SK-N-SH treated with all-trans-retinoic acid at 6 μM for 48 hours (cell line): ENCODE measurements at regions not wholly inside any gene's neighbourhood (a gene's known extent, or its start where the extent isn't known, plus 50 kb on each side); places are given as distances from the start of the nearest gene placed in this dataset.

Experiments
- ATAC-seq: fragments of 200-7000 bp; cut with Tn5 transposase; 3 replicates; pipeline ENCODE4 v1.9.1; 2020; ENCODE audit warnings: mild to moderate bottlenecking, moderate library complexity
- ARNTL ChIP-seq: fragments of 450-650 bp; formaldehyde crosslinking; IDR thresholded peaks from 2 replicates; pipeline ENCODE4 v1.5.0; 2020; ENCODE audit warnings: low read depth, mild to moderate bottlenecking, moderate library complexity, borderline replicate concordance
- BACH2 ChIP-seq: fragments of 250-450 bp; sonication (Bioruptor Pico); IDR thresholded peaks from 2 replicates; pipeline ENCODE4 v1.9.0; 2021; ENCODE audit warnings: mild to moderate bottlenecking, borderline replicate concordance
- CREB5 ChIP-seq: fragments of 250-450 bp; sonication (Bioruptor Pico); IDR thresholded peaks from 2 replicates; pipeline ENCODE4 v1.5.1; 2020; ENCODE audit warnings: low read depth, mild to moderate bottlenecking, moderate library complexity
- CSDC2 ChIP-seq: fragments of 250-450 bp; sonication (Bioruptor Pico); IDR thresholded peaks from 2 replicates; pipeline ENCODE4 v1.5.0; 2020; ENCODE audit warnings: mild to moderate bottlenecking, moderate library complexity
- CSRNP3 ChIP-seq: fragments of 250-450 bp; sonication (Bioruptor Pico); IDR thresholded peaks from 2 replicates; pipeline ENCODE4 v1.5.1; 2021; ENCODE audit warnings: mild to moderate bottlenecking, moderate library complexity
- ESRRG ChIP-seq: fragments of 250-450 bp; sonication (Bioruptor Pico); IDR thresholded peaks from 2 replicates; pipeline ENCODE4 v1.6.1; 2021; ENCODE audit warnings: mild to moderate bottlenecking
- GLIS3 ChIP-seq: fragments of 250-450 bp; sonication (Bioruptor Pico); IDR thresholded peaks from 2 replicates; pipeline ENCODE4 v1.5.0; 2020; ENCODE audit warnings: mild to moderate bottlenecking, moderate library complexity
- ISL1 ChIP-seq: fragments of 250-450 bp; sonication (Bioruptor Pico); IDR thresholded peaks from 2 replicates; pipeline ENCODE4 v2.1.2; 2022; ENCODE audit warnings: mild to moderate bottlenecking, moderate library complexity
- OSR1 ChIP-seq: fragments of 250-450 bp; sonication (Bioruptor Pico); IDR thresholded peaks from 2 replicates; pipeline ENCODE4 v1.8.0; 2022; ENCODE audit warnings: moderate library complexity, mild to moderate bottlenecking, inconsistent platforms
- RARB ChIP-seq: fragments of 250-450 bp; sonication (Bioruptor Pico); IDR thresholded peaks from 2 replicates; pipeline ENCODE4 v1.8.0; 2021; ENCODE audit warnings: mild to moderate bottlenecking, moderate library complexity
- SNAI2 ChIP-seq: fragments of 250-450 bp; sonication (Bioruptor Pico); IDR thresholded peaks from 2 replicates; pipeline ENCODE4 v1.5.0; 2020; ENCODE audit warnings: mild to moderate bottlenecking, moderate library complexity
- TCF4 ChIP-seq: fragments of 250-450 bp; sonication (Bioruptor Pico); IDR thresholded peaks from 2 replicates; pipeline ENCODE4 v1.8.0; 2021; ENCODE audit warnings: mild to moderate bottlenecking, moderate library complexity, borderline replicate concordance
- TOX ChIP-seq: fragments of 250-450 bp; sonication (Bioruptor Pico); IDR thresholded peaks from 2 replicates; pipeline ENCODE4 v1.8.0; 2021; ENCODE audit warnings: mild to moderate bottlenecking, moderate library complexity, borderline replicate concordance
- ZFP3 ChIP-seq: fragments of 250-450 bp; sonication (Bioruptor Pico); IDR thresholded peaks from 2 replicates; pipeline ENCODE4 v1.5.0; 2020; ENCODE audit warnings: mild to moderate bottlenecking, moderate library complexity
- ZFP30 ChIP-seq: fragments of 450-650 bp; formaldehyde crosslinking; IDR thresholded peaks from 2 replicates; pipeline ENCODE4 v1.5.0; 2022; ENCODE audit warnings: mild to moderate bottlenecking, moderate library complexity
- ZNF8 ChIP-seq: fragments of 450-650 bp; formaldehyde crosslinking; IDR thresholded peaks from 2 replicates; pipeline ENCODE4 v1.5.0; 2020; ENCODE audit warnings: mild to moderate bottlenecking, moderate library complexity
- TF ChIP-seq, protein P1 (sequence below): fragments of 250-450 bp; sonication (Bioruptor Pico); IDR thresholded peaks from 2 replicates; pipeline ENCODE4 v1.5.0; 2020; ENCODE audit warnings: mild to moderate bottlenecking, moderate library complexity
- TF ChIP-seq, protein P2 (sequence below): fragments of 250-450 bp; sonication (Bioruptor Pico); IDR thresholded peaks from 2 replicates; pipeline ENCODE4 v1.8.0; 2021; ENCODE audit warnings: low read depth, mild to moderate bottlenecking, moderate library complexity, borderline replicate concordance
- TF ChIP-seq, protein P3 (sequence below): fragments of 250-450 bp; sonication (Bioruptor Pico); IDR thresholded peaks from 2 replicates; pipeline ENCODE4 v1.8.0; 2020; ENCODE audit warnings: mild to moderate bottlenecking, moderate library complexity, borderline replicate concordance

DNA sequence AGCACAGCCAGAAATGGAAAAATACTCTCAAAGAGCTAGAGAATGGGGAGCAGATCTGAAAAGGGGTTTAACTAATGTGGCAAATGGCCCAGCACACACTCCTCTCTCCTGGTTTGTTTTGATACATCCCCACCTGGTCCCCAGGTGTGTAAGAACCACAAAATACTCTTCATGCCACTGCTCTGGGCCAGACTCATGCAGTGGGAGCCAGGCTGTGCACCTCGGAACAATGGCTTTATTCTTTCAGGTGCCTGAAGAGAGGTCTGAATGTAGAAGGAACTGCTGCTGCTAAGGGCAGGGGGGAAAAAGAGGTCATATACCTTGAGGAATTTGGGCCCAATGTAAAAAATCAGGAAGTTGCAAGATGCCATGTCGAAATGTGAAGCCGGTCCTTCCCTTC is 123.9 kb upstream of the ADAMTSL1 start (continued):
- TF ChIP-seq CREB5 (CRISPR knock-in tag), result no peak
- no peak for TF ChIP-seq ISL1 (CRISPR knock-in tag)
- TF ChIP-seq GLIS3 (CRISPR knock-in tag), result no peak
- no peak for TF ChIP-seq SNAI2
- TF ChIP-seq CSDC2 (CRISPR knock-in tag), result no peak
- TF ChIP-seq ESRRG, result no peak
- no peak for TF ChIP-seq BACH2 (CRISPR knock-in tag)
- TF ChIP-seq TOX, result no peak
- TF ChIP-seq TCF4 (CRISPR knock-in tag), result no peak
- TF ChIP-seq ZFP3 (CRISPR knock-in tag), result no peak

DNA sequence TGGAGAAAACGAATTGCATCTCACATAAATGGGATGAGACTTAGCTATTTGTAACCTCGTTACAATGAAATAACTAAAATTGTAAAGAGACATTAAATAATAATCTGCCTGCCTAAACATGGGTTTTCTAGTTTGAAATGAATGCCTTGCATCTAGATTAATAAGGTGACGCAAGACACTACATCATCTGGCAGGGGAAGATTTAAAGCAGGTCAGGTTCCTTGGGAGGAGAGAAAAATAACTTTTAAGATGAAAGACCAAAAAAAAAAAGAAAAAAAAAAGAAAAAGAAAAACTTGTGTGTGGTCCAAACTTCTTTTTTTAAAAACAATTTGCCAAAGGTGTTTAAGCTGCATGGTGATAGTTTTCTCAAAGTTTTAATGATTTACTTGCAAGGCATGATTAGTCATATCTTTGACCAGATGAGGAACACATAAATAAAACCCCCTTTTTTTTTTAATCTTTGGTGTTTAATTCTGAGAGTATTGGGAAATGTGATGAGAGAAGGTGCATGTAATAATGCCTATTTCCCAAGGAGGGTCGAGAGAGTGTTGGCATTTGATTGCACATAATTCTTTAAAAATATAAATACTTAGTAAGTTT is 122.9 kb upstream of the ADAMTSL1 start:
- no peak for TF ChIP-seq SNAI2
- TF ChIP-seq ARNTL (CRISPR knock-in tag), result no peak
- no peak for TF ChIP-seq TCF4 (CRISPR knock-in tag)
- TF ChIP-seq CSDC2 (CRISPR knock-in tag), result no peak
- TF ChIP-seq, protein P1, sequence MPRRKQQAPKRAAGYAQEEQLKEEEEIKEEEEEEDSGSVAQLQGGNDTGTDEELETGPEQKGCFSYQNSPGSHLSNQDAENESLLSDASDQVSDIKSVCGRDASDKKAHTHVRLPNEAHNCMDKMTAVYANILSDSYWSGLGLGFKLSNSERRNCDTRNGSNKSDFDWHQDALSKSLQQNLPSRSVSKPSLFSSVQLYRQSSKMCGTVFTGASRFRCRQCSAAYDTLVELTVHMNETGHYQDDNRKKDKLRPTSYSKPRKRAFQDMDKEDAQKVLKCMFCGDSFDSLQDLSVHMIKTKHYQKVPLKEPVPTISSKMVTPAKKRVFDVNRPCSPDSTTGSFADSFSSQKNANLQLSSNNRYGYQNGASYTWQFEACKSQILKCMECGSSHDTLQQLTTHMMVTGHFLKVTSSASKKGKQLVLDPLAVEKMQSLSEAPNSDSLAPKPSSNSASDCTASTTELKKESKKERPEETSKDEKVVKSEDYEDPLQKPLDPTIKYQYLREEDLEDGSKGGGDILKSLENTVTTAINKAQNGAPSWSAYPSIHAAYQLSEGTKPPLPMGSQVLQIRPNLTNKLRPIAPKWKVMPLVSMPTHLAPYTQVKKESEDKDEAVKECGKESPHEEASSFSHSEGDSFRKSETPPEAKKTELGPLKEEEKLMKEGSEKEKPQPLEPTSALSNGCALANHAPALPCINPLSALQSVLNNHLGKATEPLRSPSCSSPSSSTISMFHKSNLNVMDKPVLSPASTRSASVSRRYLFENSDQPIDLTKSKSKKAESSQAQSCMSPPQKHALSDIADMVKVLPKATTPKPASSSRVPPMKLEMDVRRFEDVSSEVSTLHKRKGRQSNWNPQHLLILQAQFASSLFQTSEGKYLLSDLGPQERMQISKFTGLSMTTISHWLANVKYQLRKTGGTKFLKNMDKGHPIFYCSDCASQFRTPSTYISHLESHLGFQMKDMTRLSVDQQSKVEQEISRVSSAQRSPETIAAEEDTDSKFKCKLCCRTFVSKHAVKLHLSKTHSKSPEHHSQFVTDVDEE (CRISPR knock-in tag), result no peak
- TF ChIP-seq ESRRG, result no peak
- no peak for TF ChIP-seq ISL1 (CRISPR knock-in tag)
- TF ChIP-seq ZFP30 (CRISPR knock-in tag), result no peak
- no peak for TF ChIP-seq ZNF8 (CRISPR knock-in tag)
- TF ChIP-seq, protein P2, sequence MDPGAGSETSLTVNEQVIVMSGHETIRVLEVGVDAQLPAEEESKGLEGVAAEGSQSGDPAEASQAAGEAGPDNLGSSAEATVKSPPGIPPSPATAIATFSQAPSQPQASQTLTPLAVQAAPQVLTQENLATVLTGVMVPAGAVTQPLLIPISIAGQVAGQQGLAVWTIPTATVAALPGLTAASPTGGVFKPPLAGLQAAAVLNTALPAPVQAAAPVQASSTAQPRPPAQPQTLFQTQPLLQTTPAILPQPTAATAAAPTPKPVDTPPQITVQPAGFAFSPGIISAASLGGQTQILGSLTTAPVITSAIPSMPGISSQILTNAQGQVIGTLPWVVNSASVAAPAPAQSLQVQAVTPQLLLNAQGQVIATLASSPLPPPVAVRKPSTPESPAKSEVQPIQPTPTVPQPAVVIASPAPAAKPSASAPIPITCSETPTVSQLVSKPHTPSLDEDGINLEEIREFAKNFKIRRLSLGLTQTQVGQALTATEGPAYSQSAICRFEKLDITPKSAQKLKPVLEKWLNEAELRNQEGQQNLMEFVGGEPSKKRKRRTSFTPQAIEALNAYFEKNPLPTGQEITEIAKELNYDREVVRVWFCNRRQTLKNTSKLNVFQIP, result no peak
- TF ChIP-seq ZFP3 (CRISPR knock-in tag), result no peak
- no peak for ATAC-seq

DNA sequence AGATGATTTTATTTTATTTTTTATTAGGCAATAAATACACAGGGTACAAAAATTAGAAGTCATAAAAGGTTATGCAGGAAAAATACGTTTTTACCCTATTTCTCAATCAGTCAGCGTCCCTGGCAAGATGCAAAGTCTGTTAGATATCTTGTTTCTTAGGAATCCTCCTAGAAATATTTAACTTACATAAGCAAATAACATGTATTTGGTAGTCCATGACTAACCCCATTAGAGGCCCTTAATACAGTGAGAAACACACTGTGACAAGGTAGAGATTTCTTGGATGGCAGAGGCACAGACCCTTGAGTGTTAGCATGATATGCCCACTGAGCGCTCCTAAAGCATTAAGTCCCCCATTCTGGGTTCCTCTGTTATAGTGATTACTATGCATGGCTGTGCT is 121.2 kb upstream of the ADAMTSL1 start:
- ATAC-seq, result no peak
- no peak for TF ChIP-seq ARNTL (CRISPR knock-in tag)
- TF ChIP-seq TCF4 (CRISPR knock-in tag), result no peak
- no peak for TF ChIP-seq ZNF8 (CRISPR knock-in tag)
- no peak for TF ChIP-seq SNAI2
- TF ChIP-seq, protein P2, result no peak
- no peak for TF ChIP-seq CSDC2 (CRISPR knock-in tag)
- TF ChIP-seq CSRNP3 (CRISPR knock-in tag), result no peak
- TF ChIP-seq ESRRG, result no peak
- no peak for TF ChIP-seq ZFP30 (CRISPR knock-in tag)
- TF ChIP-seq RARB, result no peak
- TF ChIP-seq, protein P3, sequence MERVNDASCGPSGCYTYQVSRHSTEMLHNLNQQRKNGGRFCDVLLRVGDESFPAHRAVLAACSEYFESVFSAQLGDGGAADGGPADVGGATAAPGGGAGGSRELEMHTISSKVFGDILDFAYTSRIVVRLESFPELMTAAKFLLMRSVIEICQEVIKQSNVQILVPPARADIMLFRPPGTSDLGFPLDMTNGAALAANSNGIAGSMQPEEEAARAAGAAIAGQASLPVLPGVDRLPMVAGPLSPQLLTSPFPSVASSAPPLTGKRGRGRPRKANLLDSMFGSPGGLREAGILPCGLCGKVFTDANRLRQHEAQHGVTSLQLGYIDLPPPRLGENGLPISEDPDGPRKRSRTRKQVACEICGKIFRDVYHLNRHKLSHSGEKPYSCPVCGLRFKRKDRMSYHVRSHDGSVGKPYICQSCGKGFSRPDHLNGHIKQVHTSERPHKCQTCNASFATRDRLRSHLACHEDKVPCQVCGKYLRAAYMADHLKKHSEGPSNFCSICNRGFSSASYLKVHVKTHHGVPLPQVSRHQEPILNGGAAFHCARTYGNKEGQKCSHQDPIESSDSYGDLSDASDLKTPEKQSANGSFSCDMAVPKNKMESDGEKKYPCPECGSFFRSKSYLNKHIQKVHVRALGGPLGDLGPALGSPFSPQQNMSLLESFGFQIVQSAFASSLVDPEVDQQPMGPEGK, result no peak
- no peak for TF ChIP-seq ZFP3 (CRISPR knock-in tag)
- no peak for TF ChIP-seq OSR1 (CRISPR knock-in tag)
- TF ChIP-seq CREB5 (CRISPR knock-in tag), result no peak
